Upper lobe of left lung (tissue), 6 donors: ENCODE measurements at regions not wholly inside any gene's neighbourhood (a gene's known extent, or its start where the extent isn't known, plus 50 kb on each side); places are given as distances from the start of the nearest gene placed in this dataset.
"Not testable (repeated sequence)": the region's sequence is repeated elsewhere in the genome, so short reads cannot be mapped to it uniquely, and the experiment has no call there.

Experiments used
- ATAC-seq, 2 donors: fragments of 200-7000 bp; cut with Tn5 transposase; one replicate each; pipeline ENCODE4 v1.9.1; 2022; ENCODE audit warnings: mild to moderate bottlenecking in 2 of 2, moderate library complexity in 2 of 2; ENCODE audit not compliant: low FRiP score in 2 of 2
- DNase-seq, 2 donors: peaks; one replicate each; pipeline ENCODE4 v3.0.0-alpha.2; 2019 to 2020
- H3K27ac ChIP-seq, 4 donors: fragments of 200-600 bp; sonication (generic); one replicate each; pipeline ENCODE4 v1.5.1; 2016 to 2019
- H3K27me3 ChIP-seq, 4 donors: fragments of 200-600 bp; sonication (generic); one replicate each; pipeline ENCODE4 v1.5.1; 2017 to 2019
- H3K36me3 ChIP-seq, 4 donors: fragments of 200-600 bp; sonication (generic); one replicate each; pipeline ENCODE4 v1.5.1; 2016 to 2019
- H3K4me1 ChIP-seq, 4 donors: fragments of 200-600 bp; sonication (generic); one replicate each; pipeline ENCODE4 v1.5.1; 2018 to 2019
- H3K4me3 ChIP-seq, 4 donors: fragments of 200-600 bp; sonication (generic); one replicate each; pipeline ENCODE4 v1.5.1; 2017 to 2019; ENCODE audit warnings: mild to moderate bottlenecking in 2 of 4, moderate library complexity in 1 of 4
- H3K9me3 ChIP-seq, 4 donors: fragments of 200-600 bp; sonication (generic); one replicate each; pipeline ENCODE4 v1.5.1; 2018 to 2019
- EP300 ChIP-seq, 4 donors: sonication (generic); formaldehyde crosslinking; IDR thresholded peaks; one replicate each; pipeline ENCODE4 v1.5.1; 2017; ENCODE audit warnings: antibody characterized with exemption in 4 of 4, control low read depth in 2 of 4
- POLR2A ChIP-seq, 4 donors: fragments of 450-650 bp; IDR thresholded peaks; one replicate each; pipeline ENCODE4 v1.5.1; 2016 to 2017; ENCODE audit warnings: antibody characterized with exemption in 4 of 4, mild to moderate bottlenecking in 2 of 4
- POLR2AphosphoS5 ChIP-seq, 2 donors: sonication (generic); formaldehyde crosslinking; IDR thresholded peaks; one replicate each; pipeline ENCODE4 v1.5.1; 2017; ENCODE audit warnings: antibody characterized with exemption in 2 of 2
- WGBS, 2 donors: methylation state at CpG; one replicate each; pipeline ENCODE4 v1.1.5; 2017 to 2018; 5-methylcytosine and 5-hydroxymethylcytosine counted together
- TF ChIP-seq, protein P1 (sequence below), 6 experiments: fragments of 450-650 bp in 4 of 6; fragments of 200-600 bp in 2 of 6; sonication (generic) in 2 of 6; IDR thresholded peaks; one replicate each; pipeline ENCODE4 v1.5.1; 2016 to 2019; ENCODE audit warnings: antibody characterized with exemption in 6 of 6
- donor health status: DM: no; HTN: no; CAD: no; lungs with moderate emphysema.
- donor health status: DM: no; HTN: yes; CAD: no; lungs with severe emphysema.

DNA sequence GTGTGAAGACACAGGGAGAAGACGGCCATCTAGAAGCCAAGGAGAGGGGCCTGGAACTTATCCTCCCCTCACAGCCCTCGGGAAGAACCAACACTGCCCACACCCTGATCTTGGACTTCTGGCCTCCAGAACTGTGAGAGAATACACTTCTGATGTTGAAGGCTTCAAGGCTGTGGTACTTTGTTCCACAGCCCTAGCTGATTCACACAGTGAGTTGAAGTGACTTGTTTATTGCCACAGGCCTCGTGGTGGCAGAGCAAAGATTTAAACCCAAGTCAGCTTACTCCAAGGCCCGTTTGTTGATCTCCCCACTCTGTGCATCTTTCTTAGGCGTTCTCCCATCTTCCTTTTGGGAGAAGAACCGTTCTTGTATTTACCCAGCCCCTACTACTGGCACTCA, 72.8 kb downstream of the CYTL1 start:
- ATAC-seq (no peak), DNase-seq (no peak)
- Histone ChIP-seq H3K4me3 (no peak overlapping the region), H3K36me3 (no peaks in the 10 kb centered on the region), H3K9me3 (no peaks in the 10 kb centered on the region), H3K27ac (no peak overlapping the region), H3K27me3 (no peaks in the 10 kb centered on the region), H3K4me1 (no peaks in the 10 kb centered on the region)
- TF ChIP-seq POLR2A (IDR thresholded peaks at IDR 0.05) (no peak), EP300 (IDR thresholded peaks at IDR 0.05) (no peak), POLR2AphosphoS5 (IDR thresholded peaks at IDR 0.05) (no peak)
- TF ChIP-seq, protein P1, sequence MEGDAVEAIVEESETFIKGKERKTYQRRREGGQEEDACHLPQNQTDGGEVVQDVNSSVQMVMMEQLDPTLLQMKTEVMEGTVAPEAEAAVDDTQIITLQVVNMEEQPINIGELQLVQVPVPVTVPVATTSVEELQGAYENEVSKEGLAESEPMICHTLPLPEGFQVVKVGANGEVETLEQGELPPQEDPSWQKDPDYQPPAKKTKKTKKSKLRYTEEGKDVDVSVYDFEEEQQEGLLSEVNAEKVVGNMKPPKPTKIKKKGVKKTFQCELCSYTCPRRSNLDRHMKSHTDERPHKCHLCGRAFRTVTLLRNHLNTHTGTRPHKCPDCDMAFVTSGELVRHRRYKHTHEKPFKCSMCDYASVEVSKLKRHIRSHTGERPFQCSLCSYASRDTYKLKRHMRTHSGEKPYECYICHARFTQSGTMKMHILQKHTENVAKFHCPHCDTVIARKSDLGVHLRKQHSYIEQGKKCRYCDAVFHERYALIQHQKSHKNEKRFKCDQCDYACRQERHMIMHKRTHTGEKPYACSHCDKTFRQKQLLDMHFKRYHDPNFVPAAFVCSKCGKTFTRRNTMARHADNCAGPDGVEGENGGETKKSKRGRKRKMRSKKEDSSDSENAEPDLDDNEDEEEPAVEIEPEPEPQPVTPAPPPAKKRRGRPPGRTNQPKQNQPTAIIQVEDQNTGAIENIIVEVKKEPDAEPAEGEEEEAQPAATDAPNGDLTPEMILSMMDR (IDR thresholded peaks at IDR 0.05) = no peak
- WGBS, 2 donors = 71 to 78% methylated on average over 6 of the region's 6 CpGs

DNA sequence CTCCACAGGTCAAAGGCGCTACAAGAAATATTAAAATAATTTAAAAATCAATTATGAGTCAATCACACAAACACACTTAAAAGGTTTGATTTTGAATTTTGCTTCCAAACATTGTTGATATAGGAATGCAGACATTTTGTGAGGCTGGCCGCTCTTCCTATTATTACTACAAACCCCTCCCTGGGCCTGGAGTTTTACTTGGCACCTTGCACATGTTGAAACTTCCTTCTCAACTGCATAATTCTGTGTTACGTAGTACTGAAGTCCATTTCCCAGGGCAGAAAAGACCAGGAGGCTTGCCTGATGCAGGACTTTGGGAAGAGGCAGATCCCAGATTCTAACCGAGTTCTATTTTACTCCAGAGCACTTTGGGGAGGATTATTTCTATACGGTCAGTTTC, 71.5 kb downstream of the CYTL1 start:
- WGBS, 2 donors = 86% methylated on average over 5 of the region's 5 CpGs
- DNase-seq = no peak
- no peak overlapping the region for H3K4me3 ChIP-seq
- H3K36me3 ChIP-seq = no peaks in the 10 kb centered on the region
- TF ChIP-seq POLR2AphosphoS5 (IDR thresholded peaks at IDR 0.05) = no peak
- TF ChIP-seq EP300 (IDR thresholded peaks at IDR 0.05) = no peak
- TF ChIP-seq, protein P1 (IDR thresholded peaks at IDR 0.05) = no peak
- no peak for TF ChIP-seq POLR2A (IDR thresholded peaks at IDR 0.05)
- H3K27ac ChIP-seq = no peak overlapping the region
- no peaks in the 10 kb centered on the region for H3K4me1 ChIP-seq
- no peaks in the 10 kb centered on the region for H3K27me3 ChIP-seq
- peaks cover 0 to 5% (median 0%) of the 10 kb centered on the region in 4 donors for H3K9me3 ChIP-seq
- ATAC-seq = no peak

DNA sequence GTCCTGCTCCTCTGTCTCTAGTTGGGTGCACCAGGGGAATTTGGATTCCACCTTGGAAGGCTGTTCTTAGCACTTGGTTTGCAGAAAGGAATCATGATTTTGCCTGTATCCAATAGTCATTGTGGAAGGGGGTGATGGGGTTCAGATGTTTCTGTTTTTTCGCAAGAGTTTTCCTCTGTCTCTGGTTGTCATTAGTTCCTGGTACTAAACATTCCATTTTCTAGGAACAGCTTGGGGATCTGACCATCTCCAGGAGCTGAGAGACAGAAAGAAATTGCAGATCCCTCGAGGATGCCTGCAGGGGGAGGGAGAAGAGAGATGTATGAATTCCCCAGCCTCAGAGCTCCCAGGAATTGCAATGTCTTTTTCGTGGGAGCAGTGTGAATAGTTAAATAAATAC, 70.9 kb downstream of the CYTL1 start:
- H3K9me3 ChIP-seq = peaks cover 0 to 10% (median 0%) of the 10 kb centered on the region in 4 donors
- DNase-seq (no peak), ATAC-seq (no peak)
- no peaks in the 10 kb centered on the region for H3K4me1 ChIP-seq
- no peaks in the 10 kb centered on the region for H3K36me3 ChIP-seq
- H3K27me3 ChIP-seq = no peaks in the 10 kb centered on the region
- TF ChIP-seq EP300 (IDR thresholded peaks at IDR 0.05) (no peak), POLR2A (IDR thresholded peaks at IDR 0.05) (no peak), POLR2AphosphoS5 (IDR thresholded peaks at IDR 0.05) (no peak)
- TF ChIP-seq, protein P1 (IDR thresholded peaks at IDR 0.05) = no peak
- no peak overlapping the region for H3K27ac ChIP-seq
- 37 to 57% methylated on average over 3 of the region's 3 CpGs for WGBS, 2 donors
- no peak overlapping the region for H3K4me3 ChIP-seq

DNA sequence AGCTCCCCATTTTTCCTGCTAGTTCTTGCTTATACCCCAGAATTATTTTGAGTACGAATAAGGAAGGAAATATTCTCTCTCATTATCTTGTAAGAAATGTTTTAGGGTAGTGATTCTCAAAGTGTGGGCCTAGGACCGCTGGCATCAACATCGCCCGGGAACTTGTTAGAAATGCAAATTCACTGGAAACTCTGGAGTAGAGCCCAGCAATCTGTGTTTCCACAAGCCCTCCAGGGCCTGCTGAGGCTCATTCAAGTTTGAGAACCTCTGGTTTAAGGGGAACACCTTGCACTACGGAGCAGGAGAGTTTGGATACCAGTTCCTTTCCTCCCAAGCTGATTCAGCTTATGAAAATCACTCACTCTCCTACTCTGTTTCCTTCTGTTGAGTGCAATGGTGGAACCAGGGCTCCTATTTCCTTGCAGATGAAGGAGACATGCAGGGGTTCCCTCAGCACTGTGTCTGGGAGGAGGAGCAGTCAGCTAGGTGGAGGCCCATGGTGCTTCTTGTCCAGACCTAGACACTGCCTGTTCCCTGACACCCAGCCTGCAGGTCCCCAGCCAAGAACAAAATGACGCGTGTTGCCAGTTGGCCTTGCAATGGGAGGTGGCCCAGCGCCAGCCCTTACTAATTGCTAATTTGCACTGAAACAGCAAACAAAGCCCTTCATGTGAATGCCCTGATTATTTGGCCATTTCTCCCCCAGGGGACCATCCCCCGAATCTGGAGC, 68.5 kb downstream of the CYTL1 start:
- DNase-seq = peak in 1 of 2 donors; percentile 18
- no peak overlapping the region for H3K4me3 ChIP-seq
- no peaks in the 10 kb centered on the region for H3K27me3 ChIP-seq
- 74 to 77% methylated on average over 7 to 9 of the region's 9 CpGs for WGBS, 2 donors
- H3K9me3 ChIP-seq = peaks cover 0 to 10% (median 0%) of the 10 kb centered on the region in 4 donors
- H3K27ac ChIP-seq = no peak overlapping the region
- H3K4me1 ChIP-seq = no peaks in the 10 kb centered on the region
- no peak for ATAC-seq
- H3K36me3 ChIP-seq = no peaks in the 10 kb centered on the region
- TF ChIP-seq, protein P1 (IDR thresholded peaks at IDR 0.05) = no peak
- no peak for TF ChIP-seq POLR2A (IDR thresholded peaks at IDR 0.05)
- no peak for TF ChIP-seq EP300 (IDR thresholded peaks at IDR 0.05)
- no peak for TF ChIP-seq POLR2AphosphoS5 (IDR thresholded peaks at IDR 0.05)

DNA sequence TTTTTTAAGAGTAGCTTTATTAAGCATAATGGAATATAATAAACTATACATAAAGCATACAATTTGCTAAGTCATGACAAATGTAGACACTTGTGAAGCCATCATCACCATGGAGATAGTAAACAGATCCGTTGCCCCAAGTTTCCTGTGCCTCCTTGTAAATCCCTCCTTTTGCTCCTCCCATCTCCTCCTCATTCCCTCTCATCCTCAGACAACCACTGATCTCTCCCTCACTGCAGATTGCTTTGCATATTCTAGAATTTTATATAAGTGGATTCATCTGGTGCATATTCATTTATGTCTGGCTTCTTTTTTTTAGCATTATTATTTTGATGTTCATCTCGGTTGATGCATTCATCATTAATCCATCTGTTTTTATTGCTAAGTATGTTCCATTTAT, 67.0 kb downstream of the CYTL1 start:
- ATAC-seq (no peak), DNase-seq (no peak)
- 44 to 59% methylated on average over 2 of the region's 2 CpGs for WGBS, 2 donors
- Histone ChIP-seq H3K27ac (no peak overlapping the region), H3K4me3 (no peak overlapping the region), H3K9me3 (peaks cover 0 to 10% (median 0%) of the 10 kb centered on the region in 4 donors), H3K27me3 (no peaks in the 10 kb centered on the region), H3K36me3 (no peaks in the 10 kb centered on the region), H3K4me1 (no peaks in the 10 kb centered on the region)
- no peak for TF ChIP-seq POLR2AphosphoS5 (IDR thresholded peaks at IDR 0.05)
- no peak for TF ChIP-seq EP300 (IDR thresholded peaks at IDR 0.05)
- TF ChIP-seq POLR2A (IDR thresholded peaks at IDR 0.05) = no peak
- TF ChIP-seq, protein P1 (IDR thresholded peaks at IDR 0.05) = no peak

DNA sequence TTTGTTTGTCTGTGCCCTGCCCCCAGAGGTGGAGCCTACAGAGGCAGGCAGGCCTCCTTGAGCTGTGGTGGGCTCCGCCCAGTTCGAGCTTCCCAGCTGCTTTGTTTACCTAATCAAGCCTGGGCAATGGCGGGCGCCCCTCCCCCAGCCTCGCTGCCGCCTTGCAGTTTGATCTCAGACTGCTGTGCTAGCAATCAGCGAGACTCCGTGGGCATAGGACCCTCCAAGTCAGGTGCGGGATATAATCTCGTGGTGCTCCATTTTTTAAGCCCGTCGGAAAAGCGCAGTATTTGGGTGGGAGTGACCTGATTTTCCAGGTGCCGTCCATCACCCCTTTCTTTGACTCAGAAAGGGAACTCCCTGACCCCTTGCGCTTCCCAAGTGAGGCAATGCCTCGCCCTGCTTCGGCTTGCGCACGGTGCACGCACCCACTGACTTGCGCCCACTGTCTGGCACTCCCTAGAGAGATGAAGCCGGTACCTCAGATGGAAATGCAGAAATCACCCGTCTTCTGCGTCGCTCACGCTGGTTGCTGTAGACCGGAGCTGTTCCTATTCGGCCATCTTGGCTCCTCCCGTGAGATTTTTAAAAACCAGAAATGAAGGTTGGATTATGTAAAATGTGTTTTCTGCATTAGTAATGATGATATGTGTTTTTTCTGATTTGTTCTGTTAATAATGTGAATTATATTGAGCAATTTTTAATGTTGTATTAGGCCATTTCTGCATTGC, 59.7 kb downstream of the CYTL1 start:
- not testable (repeated sequence) for H3K4me3 ChIP-seq, DNase-seq, H3K27me3 ChIP-seq, H3K4me1 ChIP-seq, ATAC-seq, H3K27ac ChIP-seq, H3K36me3 ChIP-seq
- WGBS, 2 donors = 89 to 96% methylated on average over 16 to 27 of the region's 29 CpGs
- peaks cover 12 to 25% (median 21%) of the 10 kb centered on the region in 4 donors for H3K9me3 ChIP-seq
